Esophagus squamous epithelium (tissue), 5 donors: ENCODE measurements at regions not wholly inside any gene's neighbourhood (a gene's known extent, or its start where the extent isn't known, plus 50 kb on each side); places are given as distances from the start of the nearest gene placed in this dataset.
"Not testable (repeated sequence)": the region's sequence is repeated elsewhere in the genome, so short reads cannot be mapped to it uniquely, and the experiment has no call there.

Experiments used
- DNase-seq: peaks from one replicate; lab custom pipeline; 2025; lab: John Stamatoyannopoulos, UW
- H3K27ac ChIP-seq, 4 donors: fragments of 200-600 bp; sonication (generic); one replicate each; pipeline ENCODE4 v1.5.1; 2016 to 2019; ENCODE audit warnings: mild to moderate bottlenecking in 1 of 4
- H3K27me3 ChIP-seq, 4 donors: fragments of 200-600 bp; sonication (generic); 1 replicate in 3 of 4; 2 replicates in 1 of 4; pipeline versions ENCODE4 v1.5.1 to v1.6.0; 2017 to 2021; ENCODE audit warnings: antibody characterized with exemption in 1 of 4
- H3K36me3 ChIP-seq, 3 donors: fragments of 200-600 bp; sonication (generic); one replicate each; pipeline ENCODE4 v1.5.1; 2016 to 2019
- H3K4me1 ChIP-seq, 3 donors: fragments of 200-600 bp; sonication (generic); one replicate each; pipeline ENCODE4 v1.5.1; 2017 to 2019
- H3K4me3 ChIP-seq, 4 donors: fragments of 200-600 bp; sonication (generic); 1 replicate in 3 of 4; 2 replicates in 1 of 4; pipeline ENCODE4 v1.5.1; 2016 to 2019; ENCODE audit warnings: mild to moderate bottlenecking in 2 of 4, moderate library complexity in 1 of 4
- H3K9me3 ChIP-seq, 3 donors: fragments of 200-600 bp; sonication (generic); one replicate each; pipeline ENCODE4 v1.5.1; 2016 to 2019
- CTCF ChIP-seq, 6 experiments: fragments of 450-650 bp in 4 of 6; fragments of 200-600 bp in 2 of 6; sonication (generic) in 2 of 6; IDR thresholded peaks; one replicate each; pipeline ENCODE4 v1.5.1; 2016 to 2019; ENCODE audit warnings: antibody characterized with exemption in 6 of 6, mild to moderate bottlenecking in 4 of 6, moderate library complexity in 4 of 6
- POLR2A ChIP-seq, 4 donors: fragments of 450-650 bp; IDR thresholded peaks; one replicate each; pipeline ENCODE4 v1.6.1; 2017; ENCODE audit warnings: antibody characterized with exemption in 4 of 4, mild to moderate bottlenecking in 4 of 4, moderate library complexity in 3 of 4
- WGBS, 2 donors: methylation state at CpG; one replicate each; pipeline ENCODE4 v1.1.5; 2018; 5-methylcytosine and 5-hydroxymethylcytosine counted together
- intact Hi-C: fragments of 100-400 bp; cut with DNase I; formaldehyde crosslinking; loops from one replicate; pipeline ENCODE4 v1.15.0; 2022
- donor health status: DM: yes; HTN: yes; CAD: no.

GRCh38 chr17:71613996-71614395 lies 506.8 kb upstream of the SOX9 start:
- intact Hi-C loops: no loop called here
- Histone ChIP-seq H3K4me3 (no peak overlapping the region), H3K36me3 (no peaks in the 10 kb centered on the region), H3K27me3 (no peaks in the 10 kb centered on the region), H3K4me1 (no peaks in the 10 kb centered on the region), H3K27ac (no peak overlapping the region), H3K9me3 (peaks cover 0 to 14% (median 10%) of the 10 kb centered on the region in 3 donors)
- TF ChIP-seq POLR2A (IDR thresholded peaks at IDR 0.05) (no peak), CTCF (IDR thresholded peaks at IDR 0.05) (no peak)
- DNase-seq: no peak

- intact Hi-C loops: no loop called here
- TF ChIP-seq POLR2A (IDR thresholded peaks at IDR 0.05) (no peak), CTCF (IDR thresholded peaks at IDR 0.05) (no peak)
- DNase-seq: no peak
- peaks cover 0 to 14% (median 10%) of the 10 kb centered on the region in 3 donors for H3K9me3 ChIP-seq
- no peaks in the 10 kb centered on the region for H3K27me3 ChIP-seq
- H3K36me3 ChIP-seq: no peaks in the 10 kb centered on the region
- no peaks in the 10 kb centered on the region for H3K4me1 ChIP-seq
- 83 to 92% methylated on average over 4 of the region's 4 CpGs for WGBS, 2 donors
- H3K27ac ChIP-seq: no peak overlapping the region
- no peak overlapping the region for H3K4me3 ChIP-seq
These were observed 505.0 kb upstream of the SOX9 start for GRCh38 chr17:71615820-71616219.

GRCh38 chr17:71617767-71618166 lies 503.1 kb upstream of the SOX9 start:
- H3K27ac ChIP-seq, H3K36me3 ChIP-seq, H3K27me3 ChIP-seq, H3K4me3 ChIP-seq, H3K4me1 ChIP-seq, DNase-seq, intact Hi-C loops: not testable (repeated sequence)
- peaks cover 0 to 14% (median 10%) of the 10 kb centered on the region in 3 donors for H3K9me3 ChIP-seq

DNA sequence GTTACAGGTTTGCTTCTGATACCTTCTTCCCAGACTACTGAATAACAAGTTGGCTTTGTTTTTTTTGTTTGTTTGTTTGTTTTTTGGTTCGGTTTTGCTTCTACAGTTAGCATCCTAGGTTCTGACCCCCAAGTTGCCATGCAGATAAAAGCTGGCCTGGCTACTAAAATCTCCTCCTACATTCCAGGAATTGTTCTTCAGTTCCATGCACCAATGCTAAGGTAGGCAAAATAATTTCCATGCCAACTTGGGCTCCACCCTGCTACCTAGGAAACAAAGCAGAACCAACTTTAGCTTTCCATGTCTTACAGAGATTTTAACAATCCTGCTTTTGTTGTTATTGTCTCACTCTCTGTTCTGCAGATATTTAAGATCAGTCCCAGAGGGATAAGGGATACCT lies 495.5 kb upstream of the SOX9 start:
- Histone ChIP-seq H3K27ac (no peak overlapping the region), H3K4me1 (peaks cover 0 to 8% (median 0%) of the 10 kb centered on the region in 3 donors), H3K4me3 (no peak overlapping the region), H3K27me3 (no peaks in the 10 kb centered on the region), H3K9me3 (no peaks in the 10 kb centered on the region), H3K36me3 (no peaks in the 10 kb centered on the region)
- intact Hi-C loops: no loop called here
- no peak for TF ChIP-seq POLR2A (IDR thresholded peaks at IDR 0.05)
- TF ChIP-seq CTCF (IDR thresholded peaks at IDR 0.05): no peak
- no peak for DNase-seq
- WGBS, 2 donors: 41 to 46% methylated on average over 1 of the region's 1 CpG

GRCh38 chr17:71628306-71628705 lies 492.5 kb upstream of the SOX9 start:
- no peak overlapping the region for H3K27ac ChIP-seq
- intact Hi-C loops: no loop called here
- H3K27me3 ChIP-seq: no peaks in the 10 kb centered on the region
- WGBS, 2 donors: 63 to 75% methylated on average over 1 of the region's 1 CpG
- no peak for DNase-seq
- no peaks in the 10 kb centered on the region for H3K9me3 ChIP-seq
- peaks cover 0 to 19% (median 5%) of the 10 kb centered on the region in 3 donors for H3K4me1 ChIP-seq
- no peaks in the 10 kb centered on the region for H3K36me3 ChIP-seq
- TF ChIP-seq POLR2A (IDR thresholded peaks at IDR 0.05) (no peak), CTCF (IDR thresholded peaks at IDR 0.05) (no peak)
- no peak overlapping the region for H3K4me3 ChIP-seq

- intact Hi-C loops: no loop called here
- WGBS, 2 donors: 3 to 32% methylated on average over 1 of the region's 1 CpG
- Histone ChIP-seq H3K36me3 (no peaks in the 10 kb centered on the region), H3K9me3 (no peaks in the 10 kb centered on the region), H3K4me3 (no peak overlapping the region), H3K27me3 (no peaks in the 10 kb centered on the region), H3K4me1 (peaks cover 0 to 13% (median 6%) of the 10 kb centered on the region in 3 donors), H3K27ac (no peak overlapping the region)
- TF ChIP-seq POLR2A (IDR thresholded peaks at IDR 0.05) (no peak), CTCF (IDR thresholded peaks at IDR 0.05) (no peak)
- DNase-seq: no peak
These were observed 489.3 kb upstream of the SOX9 start for GRCh38 chr17:71631483-71631882.
